ENCODE measurements at regions not wholly inside any gene's neighbourhood (a gene's known extent, or its start where the extent isn't known, plus 50 kb on each side); places are given as distances from the start of the nearest gene placed in this dataset.

DNA sequence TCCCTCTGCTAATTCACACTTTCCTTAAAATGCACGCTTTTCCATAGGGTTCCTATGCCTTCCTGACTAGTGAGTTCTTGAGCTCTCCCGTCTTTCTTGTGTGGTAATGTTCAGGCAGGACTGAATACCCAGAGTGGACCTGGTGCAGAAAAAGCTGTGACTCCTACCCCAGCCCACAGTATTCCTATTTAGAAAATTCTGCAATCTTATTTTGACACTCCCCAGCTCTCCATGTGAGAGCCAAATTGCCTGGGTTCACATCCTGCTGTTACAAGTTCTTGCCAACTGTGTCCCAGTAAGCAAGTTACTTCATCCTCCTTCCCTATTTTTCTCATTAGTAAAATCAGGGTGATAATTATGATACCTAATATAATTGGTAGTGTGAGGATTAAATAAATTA is 290.8 kb upstream of the SLCO3A1 start:
- DNase-seq, result no peak

DNA sequence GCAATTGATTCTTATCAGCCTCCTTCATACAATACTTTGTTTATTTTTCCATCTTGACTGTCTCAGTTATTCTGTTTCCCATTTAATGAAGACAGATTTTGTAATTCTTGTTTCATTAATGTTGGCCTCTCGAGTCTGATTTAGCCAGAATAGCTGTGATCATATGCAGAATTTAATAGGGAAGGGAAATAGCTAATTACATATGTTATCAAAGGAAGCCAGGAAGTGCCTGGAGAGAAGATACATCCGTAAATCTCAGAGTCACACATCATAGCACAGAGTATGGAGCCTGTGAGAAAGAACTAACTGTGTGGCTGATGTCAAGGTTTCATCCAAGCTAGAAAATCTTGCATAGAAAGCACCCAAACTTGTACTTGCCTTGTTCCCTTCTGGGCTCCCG is 288.9 kb upstream of the SLCO3A1 start:
- no peak for DNase-seq

DNA sequence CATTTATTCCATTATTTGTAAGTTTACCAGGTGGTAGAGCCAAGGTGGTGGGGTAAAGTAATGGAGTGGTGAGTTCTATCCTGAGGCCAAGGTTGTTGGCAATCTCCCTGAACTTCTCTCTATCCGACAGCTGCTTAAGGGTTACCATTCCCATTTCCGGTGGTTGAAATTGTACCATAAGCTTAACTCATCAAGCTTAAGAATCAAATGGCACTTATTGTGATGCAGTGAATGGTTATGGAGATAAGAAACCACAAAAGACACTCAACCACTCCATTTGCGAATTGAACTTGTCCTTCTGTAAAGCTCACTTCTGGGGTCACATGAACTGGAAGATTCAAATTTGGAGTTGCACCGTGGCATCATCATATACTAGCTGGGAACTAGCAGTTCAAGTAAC is 287.4 kb upstream of the SLCO3A1 start:
- no peak for DNase-seq

DNA sequence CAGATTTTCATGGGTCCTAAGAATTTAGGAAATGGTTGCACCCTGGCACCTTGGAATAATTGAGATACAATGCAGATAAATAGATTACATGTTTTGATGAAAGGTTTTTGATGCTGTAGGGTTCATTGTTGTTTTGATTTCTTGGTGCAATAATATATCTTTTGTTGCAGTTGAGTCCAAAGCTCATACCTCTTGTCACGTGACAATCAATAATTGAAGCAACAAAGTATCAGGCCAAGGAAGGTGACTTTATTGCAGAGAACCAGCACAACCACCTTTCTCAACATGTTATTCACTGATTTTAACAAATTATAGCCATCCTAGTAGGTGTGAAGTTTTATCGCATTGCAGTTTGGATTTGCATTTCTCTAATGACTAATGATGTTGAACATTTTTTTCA is 285.5 kb upstream of the SLCO3A1 start:
- DNase-seq, result no peak

DNA sequence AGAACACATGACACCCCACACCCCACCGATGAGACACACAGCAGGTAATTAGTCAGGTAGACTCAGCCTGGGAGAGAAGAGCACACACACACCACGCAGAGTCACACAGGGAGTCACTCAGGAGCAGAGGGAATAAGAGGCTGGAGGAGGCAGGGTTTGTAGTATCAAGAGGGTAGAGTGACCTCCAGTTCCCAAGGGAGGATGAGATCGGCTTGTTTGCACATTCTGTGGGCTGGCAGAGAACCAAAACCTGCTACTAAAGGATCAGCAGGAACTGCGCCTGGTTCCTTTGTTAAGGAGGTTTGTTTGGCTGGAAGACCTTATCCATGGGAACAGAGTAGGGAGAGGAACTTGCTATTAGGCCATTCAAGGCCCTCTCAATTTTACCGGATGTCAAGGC is 281.4 kb upstream of the SLCO3A1 start:
- no peak for DNase-seq

DNA sequence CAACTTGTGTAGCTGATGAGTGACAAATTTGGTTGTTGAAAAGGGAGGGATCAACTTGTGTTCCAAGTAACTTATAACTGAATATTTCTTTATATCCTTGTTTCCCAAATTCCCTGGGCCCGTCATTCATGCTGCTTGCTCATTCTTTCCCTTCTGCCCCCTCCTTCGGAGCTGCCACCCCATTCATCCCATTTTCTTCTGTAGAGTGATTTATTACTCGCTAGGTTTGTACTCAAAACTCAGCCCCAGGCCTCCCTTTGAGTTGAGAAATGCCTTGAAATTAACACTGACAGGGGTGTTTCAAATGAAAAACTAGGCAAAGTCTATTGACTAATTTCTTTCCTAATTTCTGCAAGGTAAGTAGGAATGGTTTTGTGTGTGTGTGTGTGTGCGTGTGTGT is 277.4 kb upstream of the SLCO3A1 start:
- DNase-seq, result no peak

DNA sequence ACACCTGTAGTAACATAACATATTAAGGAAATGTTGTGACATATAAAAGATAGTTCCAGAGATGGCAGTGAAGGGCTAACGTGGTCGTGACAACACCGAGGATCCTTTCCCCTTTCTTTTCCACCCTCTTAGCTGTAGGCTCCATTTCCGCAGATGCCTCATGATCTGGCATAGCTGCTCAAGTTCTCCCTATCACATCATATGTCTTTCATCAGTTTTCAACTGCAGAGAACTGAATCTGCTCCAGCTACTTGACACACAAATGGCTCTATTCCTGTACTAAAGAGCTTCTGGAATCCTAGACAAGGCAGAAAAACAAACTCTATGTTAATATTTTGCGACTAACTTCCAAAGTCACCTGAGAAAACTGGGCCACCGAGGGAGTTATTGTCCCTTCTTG is 275.0 kb upstream of the SLCO3A1 start:
- DNase-seq, result no peak

DNA sequence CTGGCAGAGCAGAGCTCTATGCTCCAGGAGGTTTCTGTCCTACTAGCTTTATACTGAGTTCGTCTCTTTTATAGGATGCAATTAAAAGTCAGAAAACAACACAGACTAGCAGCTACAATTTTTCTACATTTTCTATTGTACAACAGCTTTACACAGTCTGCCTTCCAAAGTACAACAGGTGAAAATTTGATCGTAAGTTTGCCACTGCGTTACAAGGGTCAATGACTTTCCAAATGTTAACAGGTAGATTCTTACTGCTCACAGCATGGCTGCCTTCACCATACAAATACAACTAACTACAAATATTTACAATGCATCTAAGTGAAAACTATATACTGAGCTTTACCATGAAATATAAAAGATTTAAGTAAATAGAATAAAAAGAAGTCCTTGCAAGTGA is 268.6 kb upstream of the SLCO3A1 start:
- no peak for DNase-seq

DNA sequence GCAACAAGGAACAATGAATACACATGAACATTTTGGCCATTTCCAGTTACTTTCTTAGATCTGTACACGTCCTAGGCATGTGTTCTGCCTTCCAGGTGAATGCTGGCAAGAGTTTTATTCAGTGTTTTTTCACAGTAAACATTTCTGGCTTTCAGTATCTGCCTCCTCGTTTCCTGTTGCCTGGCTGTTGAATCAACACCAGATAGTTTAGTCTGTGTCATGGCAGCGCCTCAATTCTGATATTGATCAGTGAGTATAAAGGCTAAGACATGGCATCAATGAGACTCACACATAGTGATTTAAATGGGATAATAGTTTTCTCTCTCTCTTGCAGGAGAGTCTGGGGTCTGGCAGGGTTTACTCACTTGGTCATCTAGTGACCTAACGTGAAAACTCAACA is 266.9 kb upstream of the SLCO3A1 start:
- DNase-seq, result no peak

DNA sequence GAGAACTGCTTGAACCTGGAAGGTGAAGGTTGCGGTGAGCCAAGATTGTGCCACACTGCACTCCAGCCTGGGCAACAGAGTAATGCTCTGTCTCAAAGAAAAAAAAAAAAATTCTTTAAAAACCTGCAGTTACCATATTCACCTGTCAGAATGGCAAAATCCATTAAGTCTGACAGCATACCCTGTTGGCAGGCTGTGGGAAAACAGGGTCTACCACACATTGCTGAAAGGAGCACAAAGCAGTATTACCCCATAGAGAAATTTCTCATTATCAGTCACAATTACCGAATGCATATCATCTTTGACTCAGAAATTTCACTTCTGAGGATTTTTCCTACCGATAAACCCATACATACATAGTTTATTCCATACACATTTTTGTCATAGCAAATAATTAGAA is 264.1 kb upstream of the SLCO3A1 start:
- DNase-seq, result no peak

DNA sequence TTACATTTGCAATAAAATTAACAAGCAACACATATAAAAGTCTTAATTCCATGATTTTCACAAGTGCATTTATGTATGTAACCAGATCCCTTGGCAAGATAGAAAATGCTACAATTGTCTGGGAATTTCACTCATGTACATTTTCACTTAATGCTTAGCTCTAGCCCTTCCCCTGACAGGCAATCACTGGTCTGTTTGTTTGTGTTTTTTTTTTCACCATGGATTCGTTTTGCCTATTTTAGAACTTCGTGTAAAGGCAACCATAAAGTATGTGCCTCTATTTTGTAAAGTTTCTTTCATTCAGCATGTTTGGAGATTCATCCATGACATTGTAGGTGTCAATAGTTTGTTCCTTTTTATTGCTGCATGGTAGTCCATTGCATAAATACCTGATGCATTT is 260.9 kb upstream of the SLCO3A1 start:
- no peak for DNase-seq

DNA sequence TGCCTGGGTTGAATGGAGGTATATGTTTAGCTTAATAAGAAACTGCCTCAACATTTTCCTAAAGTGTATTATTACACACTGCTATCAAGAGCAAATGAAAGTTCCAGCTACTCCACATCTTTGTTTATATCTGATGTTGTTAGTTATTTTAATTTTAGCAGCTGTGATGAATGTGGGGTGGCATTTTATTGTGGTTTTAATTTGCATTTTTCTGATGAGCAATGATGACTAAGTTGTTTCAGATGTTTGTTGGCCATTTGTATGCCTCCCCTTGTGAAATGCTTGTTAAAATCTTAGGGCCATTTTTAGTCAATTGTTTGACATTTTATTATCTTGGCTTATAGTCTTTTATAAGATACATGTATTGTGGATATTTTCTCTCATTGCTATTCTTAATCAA is 260.4 kb upstream of the SLCO3A1 start:
- DNase-seq, result no peak

DNA sequence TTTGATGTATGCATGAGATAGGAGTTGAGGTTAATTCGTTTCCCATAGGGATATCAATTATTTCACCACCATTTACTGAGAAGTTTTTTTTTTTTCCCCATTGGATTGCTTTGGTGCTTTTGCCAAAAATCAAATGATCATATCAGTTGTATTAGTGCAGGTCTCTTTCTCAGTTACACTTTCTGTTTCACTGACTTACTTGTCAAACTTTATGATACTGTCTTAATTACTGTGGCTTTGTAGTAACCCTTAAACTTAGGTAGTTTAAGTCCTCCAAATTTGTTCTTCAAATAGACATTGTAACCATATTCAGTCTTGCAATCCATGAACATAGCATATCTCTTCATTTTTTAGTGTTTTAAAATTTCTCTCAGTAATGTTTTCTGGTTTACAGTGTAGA is 259.9 kb upstream of the SLCO3A1 start:
- no peak for DNase-seq

DNA sequence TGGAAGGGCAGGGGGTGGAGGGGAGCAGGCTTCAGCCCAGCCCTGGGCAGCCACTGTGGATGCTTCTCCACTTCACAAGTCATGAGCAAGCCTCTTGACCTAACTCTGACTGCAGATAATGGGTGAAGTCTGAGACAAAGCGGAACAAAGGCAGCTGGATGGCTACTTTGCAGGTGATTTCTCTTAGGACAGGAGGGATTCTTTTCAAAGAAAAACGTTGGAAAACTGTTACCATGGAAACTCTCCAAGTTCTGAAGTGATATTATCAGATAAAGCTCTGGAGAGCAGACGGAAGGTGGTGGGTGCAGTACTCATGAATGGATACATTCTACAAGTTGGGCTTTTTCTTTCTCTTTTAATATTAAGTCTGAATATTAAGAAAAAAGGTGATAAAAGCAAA is 254.2 kb upstream of the SLCO3A1 start:
- DNase-seq, result no peak

DNA sequence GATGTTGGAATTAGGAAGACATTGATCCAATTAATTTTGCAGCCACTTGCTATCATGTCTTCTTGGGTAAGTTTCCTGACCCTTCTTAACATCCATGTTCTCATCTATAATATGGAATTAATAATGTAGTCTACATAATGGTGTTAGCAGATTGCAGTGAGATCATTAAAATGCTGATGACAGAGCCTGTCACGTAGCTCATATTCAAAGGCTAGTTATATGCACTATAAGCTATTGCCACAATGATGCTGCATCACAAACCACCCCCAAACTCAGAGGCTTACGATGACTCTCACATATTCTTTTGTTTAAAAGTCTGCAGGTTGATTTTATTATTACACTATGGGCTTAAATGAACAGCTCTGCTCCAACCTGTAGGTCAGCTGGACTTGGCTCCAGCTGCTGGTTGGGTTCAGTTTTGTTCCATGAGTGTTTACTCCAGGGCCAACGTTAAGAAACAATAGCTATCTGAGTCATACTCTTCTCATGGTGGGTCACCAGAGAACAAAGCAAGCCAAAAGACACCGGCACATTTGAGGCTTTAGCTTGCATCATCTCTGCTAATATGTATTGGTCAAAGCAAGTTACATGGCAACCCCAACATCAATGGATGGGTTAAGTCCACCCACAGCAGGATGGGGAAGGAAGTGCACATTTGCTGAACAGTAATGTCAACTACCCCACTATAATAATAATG is 250.0 kb upstream of the SLCO3A1 start:
- no peak for DNase-seq

DNA sequence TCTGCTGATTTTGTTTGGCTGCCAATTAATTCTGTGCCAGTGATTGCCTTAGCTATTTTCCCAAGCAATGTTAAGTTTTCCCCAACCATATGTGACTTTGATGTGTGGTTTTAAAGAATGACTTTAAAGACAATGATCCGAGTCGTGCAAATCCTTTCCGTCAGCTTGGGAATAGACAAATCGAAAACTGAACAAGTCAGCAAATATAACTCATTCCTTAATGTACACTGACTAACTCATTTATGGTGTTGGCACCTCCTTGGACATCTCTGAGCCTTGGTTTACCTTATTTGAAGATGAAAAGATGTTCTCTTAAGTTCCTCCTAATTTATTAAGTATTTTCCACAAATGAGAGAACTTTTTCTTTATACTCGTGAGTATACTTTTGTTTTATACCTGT is 249.4 kb upstream of the SLCO3A1 start:
- DNase-seq, result no peak

DNA sequence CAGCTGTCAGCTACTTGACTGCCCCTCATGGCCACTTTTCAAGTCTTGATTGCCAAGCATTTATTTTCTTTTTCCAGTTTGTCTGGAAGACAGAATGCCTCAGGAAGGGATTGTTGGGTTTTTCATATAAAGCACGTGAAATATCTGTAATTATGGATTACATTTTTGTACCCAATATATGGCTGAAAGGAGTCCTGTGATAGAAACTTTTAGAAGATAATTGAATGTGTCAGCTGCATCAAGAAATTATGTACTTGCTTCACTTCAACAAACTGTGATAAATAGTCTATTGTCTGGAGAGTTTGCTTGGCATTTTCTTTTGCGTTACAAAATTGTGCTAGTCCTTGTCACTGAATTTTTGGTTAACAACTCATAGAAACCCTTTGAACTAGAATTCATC is 247.9 kb upstream of the SLCO3A1 start:
- DNase-seq, result no peak

DNA sequence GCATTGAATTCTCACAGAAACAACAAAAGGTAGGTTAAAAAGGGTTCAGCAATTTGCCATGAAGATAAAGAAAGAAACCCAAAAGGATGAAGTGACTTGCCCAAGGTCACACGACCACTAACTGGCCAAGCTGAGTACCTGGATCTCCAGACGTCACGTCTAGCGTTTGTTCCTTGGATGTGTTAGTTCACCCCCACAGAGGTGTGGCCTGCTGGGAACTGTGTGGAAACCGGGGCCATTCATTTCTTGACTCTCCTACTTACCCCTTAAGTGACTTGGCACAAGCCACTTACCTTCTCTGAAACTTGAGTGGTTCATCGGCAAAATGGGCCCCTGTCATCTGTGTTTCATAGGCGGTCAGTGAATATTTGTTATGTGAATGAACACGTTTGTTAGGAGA is 244.3 kb upstream of the SLCO3A1 start:
- no peak for DNase-seq

DNA sequence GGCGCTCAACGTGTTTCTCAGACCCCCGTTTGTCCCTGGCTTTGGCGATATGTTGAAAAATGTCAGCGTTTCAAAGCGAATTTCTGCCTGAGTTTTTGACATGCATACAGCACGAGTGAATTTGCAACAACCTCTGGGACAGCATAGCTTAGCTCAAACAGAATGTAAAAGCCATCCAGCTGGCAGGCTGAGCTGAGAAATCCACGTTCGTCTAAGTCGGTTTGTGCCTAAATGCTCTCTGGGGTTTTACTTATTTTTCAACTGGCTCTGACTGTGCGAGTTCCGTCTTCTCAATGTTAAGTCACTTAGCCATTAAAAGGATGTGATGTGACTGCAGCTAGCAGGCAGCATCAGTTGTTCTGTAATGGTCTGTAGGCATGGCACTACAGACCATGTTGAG is 243.5 kb upstream of the SLCO3A1 start:
- DNase-seq, result no peak

DNA sequence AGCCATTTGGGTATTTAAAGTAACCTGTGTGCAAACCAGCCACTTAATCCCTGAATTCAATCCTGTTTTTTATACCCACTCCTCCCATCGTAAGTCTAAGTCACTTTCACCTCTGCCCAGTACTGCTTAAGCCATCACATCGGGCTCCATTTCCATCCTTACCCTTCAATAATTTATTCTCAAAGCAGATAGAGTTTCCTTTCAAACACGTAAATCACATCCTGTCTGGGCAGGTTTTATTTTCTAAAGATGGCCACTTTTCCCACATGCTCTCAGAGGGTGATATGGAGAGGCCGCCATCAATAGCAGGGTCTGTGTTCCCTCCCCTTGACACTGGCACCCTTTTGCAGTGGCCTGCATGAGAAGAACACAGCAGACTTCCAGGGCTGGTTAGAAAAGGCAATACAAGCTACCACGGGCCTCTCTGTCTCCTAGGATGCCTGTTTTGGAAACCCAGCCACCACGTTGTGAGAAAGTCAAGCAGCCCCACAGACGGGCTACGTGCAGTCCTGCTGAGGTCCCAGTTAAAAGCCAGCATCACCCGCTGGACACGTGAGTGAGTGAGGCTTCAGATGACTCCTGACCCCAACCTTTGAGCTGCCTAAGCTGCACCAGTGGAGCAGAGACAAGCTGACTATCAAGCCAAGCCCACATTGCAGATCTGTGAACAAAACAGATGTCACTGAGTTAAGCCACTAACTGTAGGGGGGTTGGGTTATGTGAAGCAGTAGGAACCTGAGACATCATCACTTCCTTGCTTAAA is 241.8 kb upstream of the SLCO3A1 start:
- no peak for DNase-seq

DNA sequence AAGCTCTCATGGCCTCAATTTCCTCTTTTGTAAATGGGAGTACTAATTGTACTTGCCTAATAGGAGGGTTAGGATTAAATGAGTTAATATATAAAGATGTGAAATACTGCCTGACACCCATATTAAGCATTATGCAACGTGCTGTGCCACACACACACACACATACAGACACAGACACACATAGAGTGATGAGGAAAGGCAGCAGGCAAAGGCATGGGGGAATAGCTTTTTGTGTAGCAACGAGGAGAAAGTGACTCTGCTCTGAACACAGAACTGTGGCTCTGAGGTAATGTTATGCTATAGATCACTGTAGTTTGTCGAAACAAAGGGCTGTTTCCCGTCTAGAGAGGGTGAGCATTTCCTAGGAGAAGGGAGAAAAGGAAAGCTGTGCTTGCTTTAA is 233.3 kb upstream of the SLCO3A1 start:
- DNase-seq, result no peak

DNA sequence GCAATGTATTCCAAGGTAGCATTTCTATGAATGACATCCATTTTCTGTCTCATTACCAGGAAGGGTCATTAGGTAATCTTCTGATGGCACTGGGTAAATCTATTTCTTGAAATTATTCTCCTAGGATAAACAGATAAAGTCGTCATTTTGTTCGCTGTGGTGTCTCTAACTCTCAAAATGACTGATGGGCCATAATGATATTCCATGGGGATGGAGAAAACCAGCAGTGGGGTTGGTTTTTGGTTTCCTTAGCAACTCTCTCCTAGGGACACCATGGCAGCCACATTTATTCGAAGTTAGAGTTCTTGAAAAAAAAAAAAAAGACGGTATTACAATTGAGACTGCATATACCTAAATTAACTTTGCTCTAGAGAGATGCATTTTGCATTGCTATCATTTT is 231.3 kb upstream of the SLCO3A1 start:
- no peak for DNase-seq

DNA sequence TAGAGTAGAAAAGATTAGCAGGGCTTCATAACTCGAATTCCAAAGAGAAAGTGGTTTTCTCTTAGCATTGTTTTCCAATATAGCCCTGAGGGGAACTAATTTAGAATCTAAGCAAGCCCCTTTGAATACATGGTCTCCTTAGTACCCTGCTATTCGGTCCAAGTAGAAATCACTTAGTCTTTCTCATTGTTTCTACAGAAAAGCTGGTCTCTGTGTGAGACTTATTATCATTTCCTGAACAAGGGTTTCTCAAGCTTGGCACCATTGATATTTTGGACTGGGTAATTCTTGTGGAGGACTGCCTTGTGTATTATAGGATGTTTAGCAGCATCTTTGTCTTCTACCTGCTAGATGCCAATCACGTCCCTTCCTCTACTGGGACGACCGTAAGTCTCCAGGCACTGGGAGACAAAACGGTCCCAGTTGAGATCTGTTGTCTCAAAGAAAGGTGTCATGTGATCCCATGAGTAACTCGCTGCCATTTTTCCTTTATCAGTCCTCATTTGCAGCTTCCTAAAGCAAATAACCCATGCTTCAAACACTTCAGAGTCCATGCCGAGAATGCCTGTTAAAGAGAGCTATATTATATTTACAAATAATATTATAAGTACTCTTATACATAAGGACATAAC is 230.7 kb upstream of the SLCO3A1 start:
- DNase-seq, result no peak

DNA sequence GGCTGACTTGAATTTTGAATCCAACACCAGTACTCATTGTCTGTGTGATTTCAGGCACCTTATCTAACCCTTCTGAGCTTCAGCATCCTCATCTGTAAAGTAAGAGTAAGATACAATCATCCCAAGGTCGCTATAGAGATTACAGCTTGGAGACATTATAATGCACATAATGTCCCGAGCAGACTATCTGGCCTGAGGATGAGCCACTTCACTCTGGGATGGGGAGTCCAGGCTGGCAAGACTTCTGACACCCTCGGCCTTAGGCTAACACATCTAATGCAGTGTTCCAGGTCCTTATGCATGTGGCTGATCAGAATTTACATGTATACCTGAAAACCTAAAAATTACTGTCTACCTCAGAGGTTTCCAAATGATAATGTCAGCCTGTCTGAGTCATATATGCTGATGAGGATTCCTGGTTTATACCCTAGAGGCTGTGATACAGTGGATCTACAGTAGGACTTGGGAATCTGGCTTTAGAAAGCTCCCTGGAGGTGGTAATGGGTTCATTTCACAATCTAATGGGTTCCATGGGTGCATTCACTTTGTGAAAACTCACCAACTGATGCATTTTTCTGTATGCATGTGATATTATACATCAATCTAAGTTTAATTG is 229.0 kb upstream of the SLCO3A1 start:
- DNase-seq, result no peak
